HPDE6-E6E7 (cell line): ENCODE measurements at regions not wholly inside any gene's neighbourhood (a gene's known extent, or its start where the extent isn't known, plus 50 kb on each side); places are given as distances from the start of the nearest gene placed in this dataset.
A peak's percentile ranks its signal among the peaks of the same experiment; 100 is the strongest.

ENCODE experiments used
- DNase-seq: peaks from one replicate; pipeline ENCODE4 v3.0.0; 2011; ENCODE audit warnings: missing footprints; ENCODE audit errors: extremely low spot score

GRCh38 chr4:54359919-54360650, 131.0 kb downstream of the PDGFRA start:
- no peak for DNase-seq

- DNase-seq: no peak
Measured at GRCh38 chr4:54363037-54363436, 133.9 kb downstream of the PDGFRA start.

- no peak for DNase-seq
Measured at GRCh38 chr4:54365691-54366090, 136.6 kb downstream of the PDGFRA start.

- no peak for DNase-seq
Measured at GRCh38 chr4:54367059-54367458, 138.0 kb downstream of the PDGFRA start.

- DNase-seq: no peak
Measured at GRCh38 chr4:54368281-54369265, 139.5 kb downstream of the PDGFRA start.

GRCh38 chr4:54371173-54371572, 142.1 kb downstream of the PDGFRA start:
- no peak for DNase-seq

GRCh38 chr4:54372951-54373350, 143.9 kb downstream of the PDGFRA start:
- no peak for DNase-seq

GRCh38 chr4:54373718-54374210, 144.7 kb downstream of the PDGFRA start:
- DNase-seq: no peak

- no peak for DNase-seq
Measured at GRCh38 chr4:54378461-54378860, 149.4 kb downstream of the PDGFRA start.

GRCh38 chr4:54384152-54384551, 155.1 kb downstream of the PDGFRA start:
- DNase-seq: no peak

- peak; percentile 25 for DNase-seq
Measured at GRCh38 chr4:54384563-54384962, 155.5 kb downstream of the PDGFRA start.

- no peak for DNase-seq
Measured at GRCh38 chr4:54386042-54386669, 157.1 kb downstream of the PDGFRA start.

GRCh38 chr4:54386693-54387092, 157.6 kb downstream of the PDGFRA start:
- no peak for DNase-seq

- DNase-seq: no peak
Measured at GRCh38 chr4:54390670-54391069, 161.6 kb downstream of the PDGFRA start.

- DNase-seq: no peak
Measured at GRCh38 chr4:54391104-54391503, 162.0 kb downstream of the PDGFRA start.

- no peak for DNase-seq
Measured at GRCh38 chr4:54392479-54392878, 163.4 kb downstream of the PDGFRA start.

GRCh38 chr4:54393243-54393642, 164.2 kb downstream of the PDGFRA start:
- no peak for DNase-seq

GRCh38 chr4:54395013-54395527, 166.0 kb downstream of the PDGFRA start:
- DNase-seq: no peak

GRCh38 chr4:54400188-54400587, 171.1 kb downstream of the PDGFRA start:
- DNase-seq: no peak

- peak; percentile 47 for DNase-seq
Measured at GRCh38 chr4:54400802-54401201, 171.7 kb downstream of the PDGFRA start.

- DNase-seq: no peak
Measured at GRCh38 chr4:54402880-54403480, 173.9 kb downstream of the PDGFRA start.
